ENCODE measurements at regions not wholly inside any gene's neighbourhood (a gene's known extent, or its start where the extent isn't known, plus 50 kb on each side); places are given as distances from the start of the nearest gene placed in this dataset.

DNA sequence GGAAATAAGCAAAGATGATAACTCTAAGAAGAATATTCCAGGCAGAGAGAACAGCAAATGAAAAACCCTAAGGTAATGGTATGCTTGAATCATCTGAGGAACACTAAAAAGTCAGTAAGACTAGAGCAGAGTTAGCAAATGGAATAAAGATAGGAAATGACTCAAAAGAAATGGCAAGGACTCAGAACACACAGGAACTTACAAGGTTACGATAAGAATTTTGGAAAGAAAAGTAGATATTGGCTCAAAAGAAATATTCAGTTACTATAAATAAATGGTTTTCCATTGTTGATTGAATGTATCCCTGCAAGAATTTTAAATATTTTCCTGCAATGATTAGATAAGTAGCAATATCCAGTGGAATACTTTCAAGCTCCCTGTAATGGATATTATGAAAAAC, 705.8 kb downstream of the C12orf50 start:
- peak; percentile 42 for DNase-seq

DNA sequence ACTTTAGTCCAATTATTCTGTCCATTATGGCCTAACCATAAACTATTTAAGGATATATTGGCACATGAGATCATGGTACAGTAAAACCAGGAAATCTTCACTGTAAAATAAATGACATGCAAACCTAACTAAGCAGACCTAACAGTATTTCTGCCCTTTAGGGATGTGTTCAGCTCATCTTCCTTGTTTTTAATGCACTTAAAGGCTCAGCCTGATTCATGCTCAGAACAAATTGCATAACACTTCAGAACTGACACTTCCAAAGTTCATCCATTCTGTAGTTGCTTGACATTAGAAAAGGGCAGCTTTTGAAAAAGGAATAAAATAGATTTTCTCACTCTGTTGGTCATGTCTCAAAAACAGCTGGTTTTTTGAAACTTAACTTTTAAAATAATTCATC, 708.5 kb downstream of the C12orf50 start:
- no peak for DNase-seq

DNA sequence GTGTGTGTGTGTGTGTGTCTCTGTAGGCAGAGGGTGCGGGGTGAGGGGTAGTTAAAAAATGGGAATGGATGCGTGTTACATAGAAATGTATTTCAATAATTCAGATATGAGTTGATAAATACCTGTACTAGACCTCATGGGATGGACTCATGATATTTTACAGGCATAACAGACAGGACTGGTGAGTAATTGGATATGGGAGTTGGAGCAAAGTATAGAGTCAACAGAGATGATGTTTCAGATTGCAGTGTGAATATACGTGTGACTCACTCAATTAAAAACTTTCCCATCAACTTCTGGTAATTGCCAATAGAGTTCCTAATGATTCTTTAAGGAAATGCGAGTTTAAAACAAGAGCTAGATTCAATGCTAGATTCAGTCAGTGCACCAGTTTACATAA, 711.9 kb downstream of the C12orf50 start:
- no peak for DNase-seq

DNA sequence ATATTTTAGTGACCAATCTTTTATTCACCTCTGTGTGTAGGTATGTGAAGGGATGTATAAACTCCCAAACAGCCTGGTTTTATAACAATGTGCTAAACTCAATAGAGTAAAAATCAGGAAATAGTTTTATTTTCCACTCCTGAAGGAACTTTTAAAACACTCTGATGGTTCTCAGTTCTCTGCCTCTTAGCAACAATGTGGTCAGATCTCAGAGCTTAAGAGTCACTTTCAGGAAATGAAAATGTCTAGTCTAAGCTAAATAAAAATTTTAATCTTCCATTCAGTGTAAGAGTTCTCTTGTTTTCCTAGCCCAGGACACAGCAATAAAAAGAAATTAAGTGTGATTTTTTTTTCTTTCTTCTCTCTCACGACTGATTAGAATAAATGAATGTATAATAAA, 718.0 kb downstream of the C12orf50 start:
- no peak for DNase-seq

DNA sequence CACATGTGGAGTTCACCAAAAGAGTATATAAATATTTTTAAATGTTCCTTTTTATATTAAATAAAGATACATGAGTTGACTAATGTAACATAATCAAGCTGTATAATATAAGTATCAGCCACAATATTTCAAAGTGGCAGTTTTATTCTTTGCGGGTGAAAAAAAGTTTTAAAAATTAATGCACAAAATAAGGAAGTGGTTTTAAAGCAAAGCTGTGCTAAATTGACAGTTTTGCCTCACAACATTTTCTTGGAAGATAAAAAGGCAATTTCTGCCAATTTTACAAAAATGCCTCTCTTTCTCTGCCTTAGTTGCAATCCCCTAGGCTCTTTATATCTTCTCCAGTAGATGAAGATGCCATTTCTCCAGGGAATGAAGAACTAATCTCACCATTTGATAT, 719.1 kb downstream of the C12orf50 start:
- no peak for DNase-seq

DNA sequence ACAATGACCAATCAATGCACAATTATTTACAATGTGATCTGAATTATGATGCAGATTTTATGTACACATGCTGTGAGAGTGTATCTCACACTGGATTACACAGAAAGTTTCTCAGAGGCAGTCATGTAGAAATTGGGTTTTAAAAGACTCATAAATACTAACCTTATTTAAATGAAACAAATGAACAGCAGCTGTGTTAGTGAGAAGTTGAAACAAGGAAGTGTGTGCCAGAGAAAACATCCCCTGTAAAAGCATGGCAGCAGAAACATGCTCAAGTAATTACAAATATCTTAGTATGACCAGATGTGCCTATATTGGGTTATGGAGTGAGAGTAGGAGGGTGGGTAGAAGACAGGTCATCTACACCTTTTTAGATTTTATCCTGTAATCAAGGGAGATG, 723.7 kb downstream of the C12orf50 start:
- no peak for DNase-seq

DNA sequence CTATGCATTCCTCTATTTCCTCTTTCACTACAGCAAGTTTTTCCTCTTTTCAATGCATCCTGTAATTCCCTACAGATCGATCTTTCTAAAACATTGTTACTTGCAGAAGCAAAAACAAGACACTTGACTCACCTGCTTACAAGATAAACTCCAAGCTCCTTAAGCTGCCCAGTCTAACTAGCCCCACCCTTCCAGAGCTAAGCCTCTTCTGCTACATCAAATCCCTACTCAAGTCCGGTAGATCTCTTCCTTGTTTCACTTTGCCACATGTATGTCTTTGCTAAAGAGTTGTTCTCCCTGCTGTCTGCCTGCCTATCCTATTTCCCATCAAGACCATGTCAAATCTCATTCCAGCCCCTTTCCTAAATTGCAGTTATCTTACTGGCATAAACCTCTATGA, 724.8 kb downstream of the C12orf50 start:
- no peak for DNase-seq

DNA sequence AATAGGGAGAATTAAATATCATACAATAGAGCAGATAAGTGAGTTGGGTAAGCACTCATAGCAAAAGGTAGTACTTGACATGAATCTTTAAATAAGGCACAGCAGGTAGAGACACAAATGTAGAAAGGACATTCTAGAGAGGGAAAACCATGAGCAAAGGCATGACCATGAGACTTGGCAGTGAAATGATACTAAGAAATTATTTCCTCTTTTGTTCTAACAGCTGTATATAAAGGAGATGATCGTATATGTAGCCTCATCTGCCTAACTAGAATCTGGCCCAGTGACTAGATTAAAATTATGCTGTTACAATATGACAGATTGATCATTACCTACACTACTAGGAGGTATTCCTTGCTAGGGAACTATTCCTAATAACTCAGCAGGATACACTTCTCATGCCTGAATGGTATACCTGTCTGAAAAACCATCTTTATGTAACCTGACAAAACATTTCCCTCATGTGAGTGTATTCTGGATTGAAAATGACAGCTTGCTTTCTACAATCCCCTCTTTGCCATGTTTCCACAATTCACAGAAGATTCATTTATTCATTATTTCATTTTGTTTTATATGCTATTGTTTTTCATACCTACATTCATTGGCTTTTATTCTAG, 725.7 kb downstream of the C12orf50 start:
- DNase-seq: no peak

DNA sequence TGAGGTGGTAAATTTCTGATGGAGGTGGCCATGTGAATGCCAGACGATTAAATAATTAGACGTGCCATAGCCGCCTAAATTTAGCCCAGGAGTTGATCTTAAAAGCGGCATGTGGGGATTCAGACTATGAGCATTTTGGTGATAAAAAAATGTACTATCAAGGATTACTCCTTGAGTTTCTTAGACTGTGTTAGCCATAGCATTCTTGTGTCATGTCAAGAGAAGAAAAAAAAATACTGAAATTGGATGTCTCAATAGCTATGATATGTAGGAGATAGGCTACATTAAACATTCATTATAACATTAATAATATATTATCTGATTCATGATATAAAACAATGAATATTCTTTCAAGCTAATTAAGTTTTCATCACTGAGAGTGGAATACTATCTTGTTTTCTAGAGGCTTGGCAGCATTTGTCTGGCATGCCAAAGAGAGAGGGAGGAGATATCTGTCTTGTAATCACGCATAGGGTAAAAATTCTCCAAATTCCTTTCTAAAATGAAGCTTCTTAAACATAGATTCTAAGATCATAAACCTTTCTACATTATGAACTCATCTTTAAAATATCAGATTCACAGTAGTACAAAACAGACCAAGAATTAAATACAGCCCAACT, 727.0 kb downstream of the C12orf50 start:
- DNase-seq: peak; percentile 41

DNA sequence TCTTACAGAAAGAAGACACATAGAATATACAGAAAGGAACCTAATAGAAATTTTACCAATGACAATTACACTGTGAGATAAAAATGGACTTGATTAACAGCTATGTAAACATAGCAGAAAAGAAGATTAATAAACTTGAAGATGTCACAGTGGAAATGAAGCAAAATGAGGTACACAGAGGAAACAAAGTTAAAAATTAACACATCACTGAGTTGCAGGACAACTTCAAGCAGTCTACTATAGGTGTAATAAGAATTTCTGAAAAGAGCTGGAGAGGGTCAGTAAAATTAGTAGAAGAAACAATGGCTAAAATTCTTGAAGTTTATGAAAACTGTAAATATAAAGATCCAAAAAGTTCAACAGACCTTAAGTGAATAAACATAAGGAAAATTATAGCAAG, 738.7 kb downstream of the C12orf50 start:
- DNase-seq: no peak

DNA sequence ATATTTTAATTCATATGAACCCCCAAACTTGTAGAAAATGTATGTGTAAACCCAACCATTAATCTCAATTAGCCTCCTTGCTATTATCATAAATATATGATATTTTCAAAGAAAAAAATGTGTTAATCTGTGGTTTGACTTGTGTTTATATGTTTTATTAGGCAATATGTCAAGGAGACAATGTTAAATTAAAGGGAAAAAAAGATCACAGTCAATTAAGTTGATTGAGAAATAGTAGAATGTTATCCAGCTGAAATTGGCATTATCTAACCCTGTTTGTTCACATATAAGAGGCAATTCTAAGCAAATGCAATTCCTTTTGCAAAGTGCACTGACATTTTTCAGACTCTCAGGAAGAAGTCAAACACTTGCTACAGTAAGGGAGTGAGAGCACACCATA, 745.3 kb downstream of the C12orf50 start:
- no peak for DNase-seq

DNA sequence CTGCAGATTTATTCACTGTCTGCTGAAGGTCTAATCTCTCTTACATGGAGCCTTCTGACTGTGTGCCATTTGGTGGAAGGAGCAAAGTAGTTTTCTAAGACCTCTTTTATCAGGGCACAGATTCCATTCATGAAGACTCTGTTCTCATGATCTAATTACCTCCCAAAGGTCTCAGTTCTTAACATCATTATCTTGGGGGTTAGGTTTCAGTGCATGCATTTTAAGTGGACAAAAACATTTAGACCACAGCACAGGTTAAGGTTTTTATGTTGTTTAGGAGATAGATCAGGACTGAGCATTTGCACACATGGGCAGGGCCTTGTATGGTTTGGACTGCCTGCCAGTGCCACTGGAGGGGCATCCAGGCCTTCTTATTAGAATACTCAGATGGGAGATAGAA, 746.1 kb downstream of the C12orf50 start:
- no peak for DNase-seq

DNA sequence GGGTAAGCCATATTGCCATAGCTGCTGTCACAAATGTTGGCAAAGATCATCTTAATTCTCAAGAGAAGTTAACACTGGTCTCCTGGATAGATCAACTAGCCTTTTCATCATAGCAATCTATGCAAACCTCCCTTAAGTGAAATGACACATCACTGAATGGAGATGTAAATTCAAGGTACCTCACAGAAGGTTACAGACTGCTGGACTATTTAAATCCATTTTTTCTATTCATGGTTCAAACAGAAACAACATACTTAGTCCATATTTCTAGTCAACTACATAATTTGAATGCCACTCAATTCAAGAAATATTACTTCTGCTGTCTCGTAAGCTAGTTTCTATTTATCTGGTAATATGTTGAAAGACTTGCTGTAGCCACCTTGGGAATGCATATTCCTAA, 748.3 kb downstream of the C12orf50 start:
- DNase-seq: no peak

DNA sequence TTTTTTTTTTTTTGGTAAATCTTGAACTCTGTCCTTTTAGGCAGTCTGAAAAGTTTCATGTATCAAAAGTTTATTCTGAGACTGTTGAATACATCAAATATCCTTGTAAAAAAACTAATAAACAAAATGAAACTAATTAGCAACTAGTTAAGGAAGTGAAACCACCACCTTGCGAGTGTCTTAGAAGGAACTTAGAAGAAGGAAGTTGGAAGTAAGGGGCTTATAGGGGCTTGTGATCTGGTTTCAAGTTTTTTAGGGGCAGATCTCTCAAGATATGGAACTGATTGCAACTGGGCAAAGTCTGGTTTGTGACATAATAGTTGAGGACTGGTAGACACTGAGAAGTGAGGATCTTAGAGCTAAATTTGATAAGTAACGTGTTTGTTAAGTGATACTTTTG, 748.8 kb downstream of the C12orf50 start:
- no peak for DNase-seq

DNA sequence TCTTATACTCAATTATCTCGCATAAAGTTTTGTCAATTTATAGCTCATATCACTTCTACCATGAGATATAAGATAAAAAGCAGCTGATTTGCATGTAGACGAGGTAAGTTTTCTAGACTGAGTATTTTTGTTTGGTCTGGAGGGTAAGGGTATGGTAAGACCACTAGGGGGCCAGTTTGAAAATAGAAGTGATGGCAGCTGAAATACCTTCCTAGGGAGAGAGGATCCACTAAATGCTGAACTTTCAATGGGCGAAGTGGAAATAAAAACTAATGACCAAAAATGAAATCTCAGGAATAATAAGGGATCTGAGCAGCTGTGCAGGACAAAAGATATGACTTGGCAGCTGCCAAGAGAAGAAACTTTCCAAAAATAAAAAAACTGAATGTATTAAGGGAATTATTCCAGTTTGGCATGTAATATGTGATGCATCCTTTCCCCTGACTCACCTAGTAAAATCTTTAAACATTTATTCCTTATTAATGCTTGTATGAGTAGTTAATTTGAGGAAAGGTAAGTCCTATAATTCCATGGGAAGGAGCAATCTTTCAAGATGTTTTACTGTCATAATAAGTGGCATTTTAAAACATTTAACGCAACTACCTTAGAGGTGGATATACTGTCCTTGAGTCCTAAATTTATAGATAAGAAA, 754.5 kb downstream of the C12orf50 start:
- DNase-seq: peak; percentile 23

DNA sequence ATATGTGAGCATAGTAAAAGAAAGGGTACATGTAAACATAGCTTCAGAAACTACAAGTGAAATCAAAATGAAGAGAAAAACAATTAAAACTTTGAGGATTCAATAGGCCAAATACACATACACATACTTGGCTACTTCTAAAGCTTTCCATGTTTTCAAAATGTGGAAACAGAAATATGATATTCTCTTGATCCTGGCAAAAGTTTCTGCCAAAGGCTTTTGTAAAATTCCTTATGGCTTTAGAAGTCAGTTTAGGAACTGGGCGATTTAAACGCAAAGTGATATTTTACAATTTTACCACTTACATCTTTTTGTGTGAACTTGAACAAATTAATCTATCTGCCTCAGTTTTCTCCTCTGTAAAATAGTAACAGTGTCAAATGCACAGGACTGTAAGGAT, 756.4 kb downstream of the C12orf50 start:
- DNase-seq: no peak

DNA sequence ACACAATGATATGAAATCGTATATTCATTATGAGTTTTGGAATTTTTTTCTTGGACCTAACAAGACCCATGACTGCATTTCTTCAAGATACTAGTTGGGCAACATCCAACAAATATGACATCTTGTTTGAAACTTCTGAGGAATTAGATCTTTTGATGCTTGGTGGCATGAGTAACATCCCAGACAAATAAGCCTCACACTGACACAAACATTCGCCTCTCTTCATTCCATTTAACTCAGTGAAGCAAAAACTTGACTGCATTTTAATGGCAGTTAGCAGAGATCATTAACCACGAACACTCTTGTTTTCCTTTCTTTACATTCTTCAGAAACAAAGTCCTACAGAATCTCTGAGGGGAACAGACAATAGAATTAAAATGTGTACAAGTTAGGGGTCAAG, 758.3 kb downstream of the C12orf50 start:
- DNase-seq: peak; percentile 84

DNA sequence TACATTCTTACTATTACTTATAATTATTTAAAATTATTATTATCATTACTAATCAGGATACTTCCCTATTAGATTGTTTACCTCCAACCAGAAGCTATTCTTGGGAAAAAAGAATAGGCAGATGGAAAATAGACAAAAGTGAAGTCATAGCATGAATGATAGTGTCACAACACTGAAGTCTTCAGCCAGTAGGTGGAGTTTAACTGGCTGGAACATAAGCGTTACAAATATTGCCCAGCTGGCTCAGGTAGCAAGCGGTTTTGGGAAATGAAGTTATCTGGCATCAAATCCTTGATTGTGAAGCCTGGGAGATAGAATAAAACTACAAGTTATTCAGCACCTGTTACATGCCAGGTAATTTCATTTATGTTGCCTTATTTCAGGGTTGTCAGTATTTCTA, 762.9 kb downstream of the C12orf50 start:
- DNase-seq: no peak

DNA sequence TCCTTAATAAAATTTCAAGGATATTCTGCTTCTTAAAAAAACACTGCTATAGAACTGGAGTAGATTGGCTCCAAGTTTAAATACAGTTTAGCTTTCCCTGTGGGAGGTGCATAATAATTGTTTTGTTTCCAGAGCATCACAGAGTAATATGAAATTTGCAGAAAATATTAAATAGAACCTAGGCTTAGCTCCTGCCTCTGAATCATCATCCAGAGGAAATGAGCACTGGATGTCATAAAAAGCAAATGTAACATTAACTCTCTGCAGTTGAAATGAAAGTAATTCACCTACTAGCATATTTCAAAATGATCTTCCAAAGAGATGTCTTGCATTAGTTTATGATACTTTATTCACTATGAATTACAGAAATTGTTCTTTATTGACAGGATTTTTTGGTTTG, 769.8 kb downstream of the C12orf50 start:
- no peak for DNase-seq

DNA sequence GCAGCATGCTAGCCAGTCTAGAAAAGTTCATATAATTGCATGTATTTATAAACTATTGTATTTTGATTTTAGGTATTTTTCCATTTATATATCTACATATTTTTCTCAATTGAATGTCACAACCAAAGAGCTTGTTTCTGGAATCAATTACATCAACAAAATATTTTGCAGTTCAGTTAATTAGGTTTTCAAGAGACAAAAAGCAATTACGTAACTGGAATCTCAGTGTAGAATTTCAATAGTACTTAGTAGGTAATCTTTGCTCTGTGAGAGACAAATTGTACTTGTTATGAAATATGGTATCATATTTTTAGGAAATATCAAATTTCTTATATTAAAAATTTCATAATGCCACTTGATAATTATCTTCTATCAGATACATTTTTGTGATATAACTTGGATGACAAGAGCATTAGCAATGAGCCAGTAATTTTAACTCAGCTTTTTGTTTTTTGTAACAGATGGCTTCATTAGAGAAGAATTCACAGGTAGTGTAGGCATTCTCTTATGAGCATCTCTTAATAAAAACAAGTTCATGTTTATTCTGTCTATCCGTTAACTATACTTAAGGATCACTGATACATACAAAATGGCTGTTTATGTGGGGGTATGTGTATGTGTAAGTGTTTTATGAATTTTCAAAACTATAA, 774.7 kb downstream of the C12orf50 start:
- DNase-seq: no peak

DNA sequence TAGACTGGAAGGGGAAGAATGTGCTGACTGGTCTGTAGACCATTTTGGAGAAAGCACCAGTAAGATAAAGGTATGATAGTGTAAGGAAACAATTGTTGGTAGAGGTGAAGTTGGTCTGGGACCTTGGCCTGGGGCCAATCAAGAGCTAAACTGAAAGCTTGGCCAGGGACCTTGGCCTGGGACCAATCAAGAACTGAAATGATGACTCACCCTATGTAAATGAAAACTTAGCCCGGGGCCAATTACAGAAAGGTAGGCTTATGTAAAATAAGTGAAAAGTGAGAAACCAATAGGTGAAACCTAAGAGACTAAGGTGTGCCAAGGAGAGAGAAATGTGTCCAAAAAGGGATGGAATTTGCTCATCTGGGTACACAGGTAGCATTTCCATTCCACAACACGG, 776.0 kb downstream of the C12orf50 start:
- DNase-seq: no peak

DNA sequence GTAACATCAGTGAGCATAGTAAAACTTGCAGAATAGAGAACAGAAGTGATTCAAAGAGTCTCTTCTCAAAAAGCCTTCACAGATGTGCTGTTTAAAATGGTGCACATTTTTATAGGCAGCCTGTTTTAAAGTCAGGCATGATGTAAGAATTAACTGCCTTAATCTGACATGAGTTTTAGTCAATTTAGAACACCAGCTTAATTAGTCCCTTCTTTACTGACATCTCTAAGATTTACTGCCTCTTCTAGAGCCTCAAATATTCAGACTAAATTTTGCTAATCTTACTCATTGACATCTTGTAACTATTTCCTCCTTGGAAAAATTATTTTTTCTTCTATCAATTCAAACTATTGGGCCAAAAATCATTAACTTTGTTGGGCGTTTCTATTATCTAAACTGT, 782.5 kb downstream of the C12orf50 start:
- no peak for DNase-seq

DNA sequence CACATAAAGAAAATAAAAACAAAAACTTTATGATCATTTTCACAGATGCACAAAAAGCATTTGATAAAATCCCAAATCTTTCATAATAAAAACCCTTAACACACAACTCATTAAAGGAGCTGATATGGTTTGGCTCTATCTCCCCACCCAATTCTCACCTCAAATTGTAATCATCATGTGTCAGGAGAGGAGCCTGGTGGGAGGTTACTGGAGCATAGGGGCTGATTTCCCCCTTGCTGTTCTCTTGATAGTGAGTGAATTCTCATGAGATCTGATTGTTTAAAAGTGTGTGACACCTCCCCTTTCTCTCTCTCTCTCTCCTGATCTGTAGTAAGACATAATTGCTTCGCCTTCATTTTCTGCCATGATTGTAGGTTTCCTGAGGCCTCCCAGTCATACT, 790.7 kb downstream of the C12orf50 start:
- DNase-seq: no peak

DNA sequence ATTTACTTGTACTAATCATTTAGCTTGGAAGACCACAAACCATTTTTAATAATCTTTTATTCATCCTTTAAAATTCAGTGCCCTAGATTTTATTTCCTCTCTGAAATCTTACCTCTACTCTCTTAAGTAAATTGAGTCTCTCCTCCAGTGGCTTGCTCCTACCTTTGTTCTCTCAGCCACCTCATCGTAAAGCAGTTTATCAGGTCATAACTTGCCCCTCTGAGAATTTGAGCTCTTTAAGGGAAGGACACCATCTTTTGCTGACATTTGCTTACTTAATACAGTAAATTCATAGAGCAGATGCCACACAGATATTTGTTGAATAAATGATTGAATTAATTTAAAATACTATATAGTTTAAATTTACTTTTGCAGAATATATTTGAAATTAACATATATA, 794.3 kb downstream of the C12orf50 start:
- DNase-seq: no peak
